Muscle layer of colon (tissue), 2 donors: ENCODE measurements at regions not wholly inside any gene's neighbourhood (a gene's known extent, or its start where the extent isn't known, plus 50 kb on each side); places are given as distances from the start of the nearest gene placed in this dataset.
"Not testable (repeated sequence)": the region's sequence is repeated elsewhere in the genome, so short reads cannot be mapped to it uniquely, and the experiment has no call there.

ENCODE experiments used
- H3K27ac ChIP-seq: one replicate; pipeline ENCODE4 v1.7.0; 2013; ENCODE audit warnings: low read depth, mild to moderate bottlenecking, low read length, moderate library complexity
- H3K27me3 ChIP-seq, 2 donors: one replicate each; pipeline ENCODE4 v1.7.0; 2013; ENCODE audit warnings: low read length in 2 of 2, mild to moderate bottlenecking in 2 of 2; ENCODE audit not compliant: insufficient read depth in 2 of 2, control insufficient read depth in 1 of 2
- H3K36me3 ChIP-seq: one replicate; pipeline ENCODE4 v1.7.0; 2013; ENCODE audit warnings: mild to moderate bottlenecking, low read length; ENCODE audit not compliant: insufficient read depth
- H3K4me1 ChIP-seq: one replicate; pipeline ENCODE4 v1.7.0; 2013; ENCODE audit warnings: mild to moderate bottlenecking, low read length; ENCODE audit not compliant: insufficient read depth
- H3K4me3 ChIP-seq, 2 donors: one replicate each; pipeline ENCODE4 v1.7.0; 2013; ENCODE audit warnings: low read length in 2 of 2, low read depth in 1 of 2, mild to moderate bottlenecking in 1 of 2, moderate library complexity in 1 of 2
- H3K9ac ChIP-seq: one replicate; pipeline ENCODE4 v1.7.0; 2013; ENCODE audit warnings: low read length
- H3K9me3 ChIP-seq: one replicate; pipeline ENCODE4 v1.7.0; 2013; ENCODE audit warnings: mild to moderate bottlenecking, low read length
- donor health status: abdominal sarcoma.
- donor health status: Adenocarcinoma of cecum.

GRCh38 chr7:91576459-91576858 is 304.0 kb downstream of the MTERF1 start:
- H3K4me3 ChIP-seq, H3K9ac ChIP-seq, H3K27ac ChIP-seq, H3K27me3 ChIP-seq, H3K36me3 ChIP-seq, H3K9me3 ChIP-seq, H3K4me1 ChIP-seq: not testable (repeated sequence)

DNA sequence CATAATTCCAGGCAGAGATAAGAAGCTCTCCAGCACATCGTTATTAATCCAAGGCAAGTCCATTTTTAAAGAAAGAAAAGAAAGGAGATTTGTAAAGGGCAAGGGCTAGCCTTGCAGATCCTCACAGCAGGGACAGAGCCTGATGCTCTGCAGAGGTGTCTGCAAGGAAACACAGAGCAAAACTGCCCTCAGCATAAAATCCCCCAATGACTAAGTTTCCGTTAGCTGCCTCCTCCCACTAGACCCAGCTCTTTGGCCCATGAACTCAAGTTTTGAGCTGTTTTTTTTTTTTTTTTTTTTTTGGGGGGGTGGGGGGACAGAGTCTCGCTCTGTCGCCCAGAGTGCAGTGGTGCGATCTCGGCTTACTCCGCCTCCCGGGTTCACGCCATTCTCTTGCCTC is 300.7 kb downstream of the MTERF1 start:
- Histone ChIP-seq H3K27me3 (no peaks in the 10 kb centered on the region), H3K27ac (no peak overlapping the region), H3K9me3 (no peaks in the 10 kb centered on the region)

GRCh38 chr7:91582799-91583477 is 297.6 kb downstream of the MTERF1 start:
- H3K27me3 ChIP-seq: no peaks in the 10 kb centered on the region
- no peak overlapping the region for H3K27ac ChIP-seq
- H3K36me3 ChIP-seq: no peaks in the 10 kb centered on the region
- H3K9ac ChIP-seq: no peak overlapping the region
- no peaks in the 10 kb centered on the region for H3K9me3 ChIP-seq
- H3K4me1 ChIP-seq: no peaks in the 10 kb centered on the region
- H3K4me3 ChIP-seq: no peak overlapping the region

More for the DNA sequence above, 300.7 kb downstream of the MTERF1 start:
- Histone ChIP-seq H3K36me3 (no peaks in the 10 kb centered on the region), H3K4me3 (no peak overlapping the region), H3K9ac (no peak overlapping the region), H3K4me1 (no peaks in the 10 kb centered on the region)

DNA sequence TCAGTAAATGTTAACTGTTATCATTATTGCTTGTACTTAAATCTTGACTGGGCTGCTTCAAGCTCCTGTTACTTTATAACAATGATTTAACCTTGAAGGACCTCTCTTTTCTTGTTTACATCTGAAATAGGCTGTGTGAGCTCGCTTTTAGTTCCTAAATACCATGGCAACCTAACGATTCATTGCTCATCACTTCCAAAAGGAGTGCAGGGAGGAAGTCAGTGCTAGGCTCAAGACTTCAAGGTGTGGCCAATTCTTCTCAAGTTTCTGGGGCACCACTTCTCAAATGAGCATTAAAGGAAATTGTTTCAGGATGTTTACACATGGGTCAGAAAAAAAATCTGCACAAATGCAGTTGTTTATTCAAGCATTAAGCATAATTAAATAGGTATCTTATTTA is 284.2 kb downstream of the MTERF1 start:
- Histone ChIP-seq H3K36me3 (no peaks in the 10 kb centered on the region), H3K27me3 (no peaks in the 10 kb centered on the region), H3K9me3 (no peaks in the 10 kb centered on the region), H3K4me1 (no peaks in the 10 kb centered on the region), H3K9ac (no peak overlapping the region), H3K27ac (no peak overlapping the region), H3K4me3 (no peak overlapping the region)

DNA sequence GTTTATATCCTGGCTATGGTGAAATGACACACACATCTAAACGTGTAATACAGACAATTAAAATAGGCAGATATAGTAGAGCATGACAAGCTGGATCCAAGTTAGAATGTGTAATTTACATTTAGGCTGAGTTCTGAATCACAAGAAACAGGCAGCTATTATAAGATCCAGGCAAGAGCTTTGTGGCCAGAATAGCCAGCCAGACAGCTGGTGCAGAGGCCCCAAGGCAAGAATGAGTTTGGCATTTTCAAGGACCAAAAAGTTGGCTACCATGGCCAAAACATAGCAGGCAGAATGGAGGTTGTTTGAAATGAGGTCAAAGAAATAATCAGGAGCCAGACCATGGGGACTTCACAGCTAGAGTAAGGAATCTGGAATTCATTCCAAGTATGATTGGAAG is 281.7 kb downstream of the MTERF1 start:
- Histone ChIP-seq H3K9me3 (no peaks in the 10 kb centered on the region), H3K4me1 (no peaks in the 10 kb centered on the region), H3K36me3 (no peaks in the 10 kb centered on the region), H3K9ac (no peak overlapping the region), H3K4me3 (no peak overlapping the region), H3K27ac (no peak overlapping the region), H3K27me3 (no peaks in the 10 kb centered on the region)

- Histone ChIP-seq H3K4me3 (no peak overlapping the region), H3K27ac (no peak overlapping the region), H3K9ac (no peak overlapping the region), H3K36me3 (no peaks in the 10 kb centered on the region), H3K4me1 (no peaks in the 10 kb centered on the region), H3K9me3 (no peaks in the 10 kb centered on the region), H3K27me3 (no peaks in the 10 kb centered on the region)
Measured at GRCh38 chr7:91600112-91600511, 280.4 kb downstream of the MTERF1 start.

- Histone ChIP-seq H3K36me3 (no peaks in the 10 kb centered on the region), H3K9ac (no peak overlapping the region), H3K27me3 (no peaks in the 10 kb centered on the region), H3K27ac (no peak overlapping the region), H3K4me1 (no peaks in the 10 kb centered on the region), H3K9me3 (no peaks in the 10 kb centered on the region), H3K4me3 (no peak overlapping the region)
Measured at GRCh38 chr7:91603707-91604106, 276.8 kb downstream of the MTERF1 start.

- no peaks in the 10 kb centered on the region for H3K9me3 ChIP-seq
- no peak overlapping the region for H3K27ac ChIP-seq
- H3K4me1 ChIP-seq: no peaks in the 10 kb centered on the region
- no peak overlapping the region for H3K9ac ChIP-seq
- no peaks in the 10 kb centered on the region for H3K36me3 ChIP-seq
- H3K4me3 ChIP-seq: no peak overlapping the region
- no peaks in the 10 kb centered on the region for H3K27me3 ChIP-seq
Measured at GRCh38 chr7:91608606-91609005, 271.9 kb downstream of the MTERF1 start.

DNA sequence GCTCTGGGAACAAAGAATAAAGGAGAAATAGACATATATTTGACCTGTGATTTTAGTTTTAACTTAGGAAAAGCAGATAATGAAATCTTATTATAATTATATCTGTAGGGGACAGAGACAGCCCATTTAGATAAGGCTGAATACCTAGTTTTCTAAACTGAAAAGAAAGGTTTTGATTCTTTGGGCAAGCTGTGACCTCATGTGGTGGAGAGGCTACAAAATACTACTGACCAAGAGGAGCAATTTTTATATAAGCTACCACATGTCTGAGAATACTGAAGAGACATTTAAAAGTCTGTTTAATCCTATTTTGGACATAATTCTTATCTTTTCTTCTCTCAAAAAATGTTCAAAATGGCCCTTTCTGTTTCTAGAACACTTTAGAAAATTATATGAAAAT is 271.0 kb downstream of the MTERF1 start:
- H3K27ac ChIP-seq: no peak overlapping the region
- no peaks in the 10 kb centered on the region for H3K4me1 ChIP-seq
- H3K36me3 ChIP-seq: no peaks in the 10 kb centered on the region

DNA sequence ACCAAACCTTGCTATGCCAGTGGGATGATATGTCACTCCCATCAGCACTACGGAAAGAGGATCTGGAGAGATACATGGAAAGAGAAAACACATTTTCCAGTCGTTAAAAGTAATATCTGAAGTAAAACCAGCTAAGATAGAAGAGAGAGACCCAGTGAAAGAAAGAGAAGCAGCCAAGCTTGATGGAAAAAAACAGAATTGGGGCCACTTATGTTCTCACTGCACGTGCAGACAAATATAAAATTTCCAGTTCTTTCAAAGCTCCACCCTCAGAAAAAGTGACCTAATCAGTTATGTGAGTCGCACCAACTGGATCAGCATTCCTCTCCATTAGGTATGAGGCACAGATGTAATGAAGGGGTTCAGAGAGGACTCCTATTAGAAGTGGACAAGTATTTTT is 266.1 kb downstream of the MTERF1 start:
- no peak overlapping the region for H3K27ac ChIP-seq
- no peak overlapping the region for H3K9ac ChIP-seq
- H3K9me3 ChIP-seq: no peaks in the 10 kb centered on the region
- no peak overlapping the region for H3K4me3 ChIP-seq
- H3K4me1 ChIP-seq: no peaks in the 10 kb centered on the region
- no peaks in the 10 kb centered on the region for H3K27me3 ChIP-seq
- H3K36me3 ChIP-seq: no peaks in the 10 kb centered on the region

More for the DNA sequence above, 271.0 kb downstream of the MTERF1 start:
- Histone ChIP-seq H3K27me3 (no peaks in the 10 kb centered on the region), H3K4me3 (no peak overlapping the region), H3K9ac (no peak overlapping the region), H3K9me3 (no peaks in the 10 kb centered on the region)

DNA sequence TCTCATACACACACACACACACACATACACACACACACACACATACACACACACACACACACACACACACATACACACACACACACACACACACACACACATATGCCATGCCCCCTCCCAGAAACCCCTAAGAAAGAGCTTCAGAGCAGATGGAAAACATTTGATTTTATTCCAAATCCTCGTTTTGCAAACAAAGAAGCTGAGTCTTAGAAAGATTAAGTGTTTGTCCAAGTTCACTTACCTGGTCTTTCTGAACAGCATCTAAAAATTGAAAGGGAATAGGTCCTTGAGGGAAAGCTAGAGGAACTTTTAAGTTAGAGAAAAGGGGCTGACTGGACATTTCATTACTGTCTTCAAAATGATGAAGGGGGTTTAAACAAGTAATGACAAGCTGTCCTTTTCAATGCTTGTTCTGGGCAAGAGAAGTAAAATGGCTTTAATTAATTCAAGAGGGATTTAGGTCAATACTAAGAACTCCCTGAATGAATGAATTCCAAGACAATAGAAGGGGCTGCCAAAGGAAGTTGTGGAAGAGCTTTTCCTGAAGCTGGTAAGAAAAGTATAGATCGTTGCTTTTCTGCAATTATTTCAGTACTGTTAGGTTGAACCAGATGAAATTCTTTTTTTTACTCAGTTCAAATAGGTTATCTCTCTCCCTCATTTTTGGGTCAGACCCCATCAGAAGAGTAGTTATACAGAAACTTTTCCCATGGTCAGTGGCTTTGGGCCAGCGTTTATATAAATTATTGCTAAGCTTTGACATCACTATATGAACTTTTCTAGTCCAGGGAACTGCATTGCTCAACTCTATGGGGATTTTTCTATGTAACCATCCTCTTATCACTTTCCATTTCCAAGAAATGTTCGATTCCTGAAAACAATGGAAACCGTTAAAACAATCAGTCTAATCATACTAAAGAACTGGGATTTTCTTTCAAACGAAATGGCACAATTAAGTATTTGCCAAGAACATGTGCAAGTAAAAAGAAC is 261.4 kb downstream of the MTERF1 start:
- Histone ChIP-seq H3K36me3 (no peaks in the 10 kb centered on the region), H3K27me3 (no peaks in the 10 kb centered on the region), H3K4me1 (no peaks in the 10 kb centered on the region)

More for the DNA sequence above, 261.4 kb downstream of the MTERF1 start:
- Histone ChIP-seq H3K27ac (no peak overlapping the region), H3K4me3 (no peak overlapping the region), H3K9ac (no peak overlapping the region), H3K9me3 (no peaks in the 10 kb centered on the region)
